GM04504 (cell line): ENCODE measurements at regions not wholly inside any gene's neighbourhood (a gene's known extent, or its start where the extent isn't known, plus 50 kb on each side); places are given as distances from the start of the nearest gene placed in this dataset.

Experiments
- DNase-seq: peaks from one replicate; pipeline ENCODE4 v3.0.0-alpha.2; 2012; ENCODE audit warnings: low read depth

DNA sequence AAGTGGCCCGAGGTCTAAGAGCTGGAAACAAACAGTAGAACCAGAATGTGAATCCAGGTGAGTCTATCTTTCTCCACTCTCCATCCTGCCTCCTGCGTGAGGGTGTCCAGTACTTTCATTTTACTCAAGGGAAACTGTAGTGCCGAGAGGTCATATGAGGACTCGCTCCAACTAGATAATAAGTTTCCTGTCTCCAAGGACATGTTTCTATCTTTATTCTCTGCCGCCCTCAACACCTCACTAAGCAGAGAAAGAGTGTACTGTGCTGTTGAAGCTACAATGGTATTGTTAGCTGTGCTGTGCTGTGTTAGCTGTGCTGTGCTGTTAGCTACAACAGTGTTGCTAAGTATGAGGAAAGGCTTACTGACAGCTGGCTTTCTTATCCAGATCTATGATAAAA is 137.9 kb upstream of the COL8A1 start:
- no peak for DNase-seq

DNA sequence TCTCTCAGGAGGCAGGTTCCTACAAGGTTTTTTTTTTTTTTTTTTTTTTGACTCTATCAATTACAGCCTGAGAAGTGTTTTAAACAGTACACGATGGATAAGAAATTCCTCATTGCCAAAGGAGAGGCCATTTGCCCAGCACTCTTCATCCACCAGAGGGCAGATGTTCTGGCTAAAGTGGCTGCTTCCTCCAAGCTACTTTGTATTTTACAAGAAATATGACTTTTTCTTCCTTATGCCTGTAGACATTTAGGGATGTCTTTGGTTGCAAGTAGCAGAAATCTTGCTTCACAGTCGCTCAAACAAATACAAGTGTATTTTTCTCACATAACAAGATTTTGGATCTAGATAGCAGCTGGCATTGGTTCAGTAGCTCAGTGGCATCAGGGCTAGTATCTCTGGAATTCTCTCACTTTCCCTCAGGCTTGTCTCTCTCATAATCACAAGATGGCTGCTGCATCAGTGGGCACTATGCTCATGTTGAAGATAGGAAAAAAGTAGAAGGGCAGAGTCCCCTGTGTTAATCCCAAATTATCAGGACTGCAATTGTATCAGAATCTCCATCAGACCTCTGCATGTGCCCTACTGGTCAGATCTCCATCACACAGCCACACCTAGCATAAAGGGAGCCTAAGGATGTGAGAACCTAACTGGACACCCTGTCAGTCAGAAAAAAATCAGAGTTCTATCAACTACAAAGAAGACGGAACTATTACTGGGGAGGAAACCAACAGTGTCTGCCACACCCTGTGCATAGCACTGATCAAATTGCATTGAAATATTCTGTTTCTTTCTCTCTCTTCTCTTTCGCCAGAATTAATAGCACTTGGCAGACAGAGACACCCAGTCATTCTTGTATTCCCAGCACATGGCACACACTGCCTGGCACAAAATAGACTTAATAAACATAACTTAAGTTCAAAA is 138.9 kb upstream of the COL8A1 start:
- no peak for DNase-seq

DNA sequence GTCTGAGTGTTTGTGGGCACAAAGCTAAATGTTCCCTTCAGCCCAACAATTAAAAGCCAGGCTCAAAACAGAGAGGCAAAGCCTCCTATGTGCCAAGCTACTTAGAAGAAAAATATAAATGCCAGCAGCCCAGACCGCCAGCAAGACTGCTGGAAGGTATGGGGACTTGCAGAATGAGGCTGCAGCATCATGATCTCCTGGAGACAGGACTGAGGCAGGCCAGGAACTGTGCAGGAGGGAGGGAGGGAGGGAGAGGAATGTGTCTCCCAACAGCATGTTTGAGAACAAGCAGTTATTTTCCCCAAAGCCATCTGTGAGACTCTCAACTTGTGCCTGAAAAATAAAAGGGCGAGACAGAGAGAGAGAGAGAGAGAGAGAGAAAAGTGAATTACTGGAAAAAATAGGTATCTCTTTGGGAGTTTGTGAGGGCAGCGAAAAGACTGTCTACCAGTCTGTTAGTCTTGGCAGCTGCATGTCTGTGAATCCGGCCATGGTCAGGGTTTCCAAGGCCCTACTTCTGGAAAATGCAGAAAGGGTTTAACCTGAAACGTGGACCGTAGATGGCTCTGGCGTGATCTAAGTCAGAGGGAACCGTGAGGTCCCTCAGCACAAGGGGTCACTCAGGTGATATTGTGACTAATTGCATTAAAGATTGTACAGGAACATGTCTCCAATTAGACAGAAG is 139.7 kb upstream of the COL8A1 start:
- no peak for DNase-seq

DNA sequence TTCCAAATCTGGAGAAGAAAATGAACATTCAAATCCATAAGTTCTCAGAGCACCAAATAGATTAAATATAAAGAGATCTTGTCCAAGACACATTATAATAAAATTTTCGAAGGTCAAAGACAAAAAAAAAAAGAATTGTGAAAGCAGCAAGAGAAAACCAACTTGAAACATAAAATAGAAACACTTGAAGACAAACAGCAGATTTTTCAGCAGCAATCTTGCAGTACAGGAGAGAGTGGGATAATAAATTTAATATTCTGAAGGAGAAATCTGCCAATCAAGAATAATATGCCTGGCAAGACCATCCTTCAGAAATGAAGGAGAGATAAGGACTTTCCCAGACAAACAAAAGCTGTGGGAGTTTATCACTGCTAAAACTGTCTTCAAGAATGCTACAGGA is 150.5 kb upstream of the COL8A1 start:
- DNase-seq = no peak

DNA sequence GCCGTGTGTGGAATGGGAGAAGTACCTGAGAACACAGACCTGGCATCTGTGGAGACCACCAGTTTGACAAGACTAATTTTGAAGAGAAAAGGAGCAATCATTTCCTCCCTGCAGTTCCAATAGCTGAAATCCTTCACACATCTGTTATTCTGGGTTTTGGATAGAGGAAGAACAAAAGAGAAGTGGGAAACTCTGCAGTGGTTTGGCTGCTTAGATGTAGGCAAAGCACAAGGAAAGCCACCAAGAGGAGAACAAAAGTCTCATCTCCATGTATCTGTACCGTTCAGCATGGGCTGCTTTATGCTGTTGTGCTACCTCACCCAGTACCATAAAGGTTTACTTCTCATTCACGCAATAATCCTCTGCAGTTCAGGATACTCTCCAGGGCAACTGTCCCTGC is 153.1 kb upstream of the COL8A1 start:
- no peak for DNase-seq

DNA sequence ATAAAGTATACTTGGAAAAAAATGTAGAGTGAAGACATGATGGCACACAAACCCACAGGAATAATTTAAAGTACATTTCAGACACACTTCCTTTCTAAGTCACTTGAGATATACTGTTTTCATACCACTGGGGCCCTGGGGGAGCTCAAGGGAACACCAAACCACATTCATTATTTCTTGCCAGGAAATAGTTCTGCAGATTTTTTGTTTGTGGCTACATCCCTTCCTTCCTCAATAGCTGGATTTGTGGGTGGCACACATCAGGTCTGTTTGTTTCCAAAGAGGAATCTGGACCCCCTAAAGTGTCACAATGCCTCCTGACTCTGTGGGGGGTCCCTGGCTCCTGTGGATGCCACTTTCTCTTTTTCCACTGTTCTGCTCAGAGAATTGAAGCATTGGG is 153.5 kb upstream of the COL8A1 start:
- no peak for DNase-seq

DNA sequence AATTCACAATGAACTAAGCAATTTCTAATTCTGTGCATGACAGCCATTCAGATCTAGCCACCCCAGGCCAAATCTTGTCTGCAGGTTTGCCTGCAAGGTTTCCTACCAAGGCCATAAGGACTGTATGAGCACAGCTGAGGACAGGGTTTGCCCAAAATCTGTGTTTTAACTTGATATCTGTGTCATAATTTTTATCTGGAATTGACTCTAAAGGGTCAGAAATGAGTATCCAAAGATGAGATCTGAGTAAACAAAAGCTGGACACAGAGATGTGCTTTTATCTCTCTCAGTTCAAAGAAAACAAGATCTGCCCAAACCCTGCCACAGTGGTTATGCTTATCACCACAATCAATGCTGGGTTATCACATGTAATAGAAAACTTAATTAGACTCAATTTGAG is 154.6 kb upstream of the COL8A1 start:
- DNase-seq = no peak

DNA sequence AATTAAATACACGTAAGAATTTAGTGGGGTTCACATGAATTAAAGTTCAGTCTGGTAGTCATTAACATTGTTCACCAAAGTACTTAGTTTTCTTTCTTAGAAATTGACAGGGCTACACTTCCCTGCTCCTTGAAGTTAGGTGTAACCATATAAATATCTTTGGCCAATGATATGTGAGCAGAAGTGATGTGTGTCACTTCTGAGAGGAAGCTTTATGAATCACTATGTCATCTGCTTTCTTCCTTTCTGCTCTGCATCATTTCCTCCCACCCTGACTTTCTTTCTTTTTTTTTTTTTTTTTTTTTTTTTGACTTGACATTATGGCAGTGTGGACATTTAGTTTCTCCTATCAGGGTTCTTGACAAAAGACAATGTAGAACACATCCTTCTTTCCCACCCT is 156.2 kb upstream of the COL8A1 start:
- no peak for DNase-seq

DNA sequence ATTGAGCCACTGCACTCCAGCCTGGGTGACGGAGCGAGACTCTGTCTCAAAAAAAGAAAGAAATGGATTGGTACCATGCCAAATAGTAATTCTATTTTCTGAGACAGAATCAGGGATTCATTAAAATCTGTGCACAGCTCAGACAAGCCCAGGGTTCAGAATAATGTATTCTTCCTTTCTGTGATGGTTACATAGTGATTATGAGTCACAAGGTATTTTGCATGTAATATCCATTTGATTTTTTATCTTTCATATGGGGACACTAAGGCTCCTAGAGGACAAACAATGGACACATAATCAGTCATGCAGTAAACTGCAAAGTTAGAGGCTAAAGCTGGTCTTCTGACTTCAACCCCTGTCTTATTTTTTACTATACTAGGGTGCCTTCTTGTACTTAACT is 156.8 kb upstream of the COL8A1 start:
- DNase-seq = no peak

DNA sequence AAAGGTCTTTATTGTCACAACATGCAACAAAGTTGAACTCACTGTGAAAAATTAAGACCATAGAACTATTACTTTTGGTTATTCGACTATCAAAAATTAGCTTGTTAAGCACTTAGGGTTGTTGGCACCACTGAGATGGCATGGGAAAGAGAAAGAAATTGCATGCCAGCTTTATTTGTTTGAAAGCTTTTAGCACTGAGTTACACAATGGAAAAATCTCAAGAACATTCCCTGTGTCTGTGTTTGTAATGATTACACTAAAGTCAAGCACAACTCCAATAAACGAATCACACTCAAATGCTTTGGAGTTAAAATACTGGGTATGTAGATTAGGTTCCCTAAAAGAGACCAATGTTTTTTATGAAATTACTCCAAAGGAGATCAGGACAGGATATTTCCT is 158.6 kb upstream of the COL8A1 start:
- DNase-seq = no peak

DNA sequence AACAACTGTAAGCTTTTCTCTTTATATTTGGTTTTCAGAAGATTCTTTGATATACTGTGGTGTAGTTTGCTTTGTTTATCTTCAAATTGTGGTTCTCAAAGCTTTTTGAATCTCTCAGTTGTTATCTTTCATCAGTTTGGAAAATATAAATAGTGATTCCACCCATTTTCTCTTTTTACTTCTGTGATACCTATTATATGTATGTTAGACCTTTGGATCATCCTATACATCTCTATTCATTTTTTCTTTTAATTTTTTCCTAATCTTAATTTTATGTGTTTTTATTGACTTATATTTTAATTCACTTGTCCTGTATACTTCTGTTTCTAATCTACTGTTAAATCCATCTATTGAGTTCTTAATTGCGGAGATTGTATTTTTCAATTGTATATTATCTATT is 160.7 kb upstream of the COL8A1 start:
- DNase-seq = no peak

DNA sequence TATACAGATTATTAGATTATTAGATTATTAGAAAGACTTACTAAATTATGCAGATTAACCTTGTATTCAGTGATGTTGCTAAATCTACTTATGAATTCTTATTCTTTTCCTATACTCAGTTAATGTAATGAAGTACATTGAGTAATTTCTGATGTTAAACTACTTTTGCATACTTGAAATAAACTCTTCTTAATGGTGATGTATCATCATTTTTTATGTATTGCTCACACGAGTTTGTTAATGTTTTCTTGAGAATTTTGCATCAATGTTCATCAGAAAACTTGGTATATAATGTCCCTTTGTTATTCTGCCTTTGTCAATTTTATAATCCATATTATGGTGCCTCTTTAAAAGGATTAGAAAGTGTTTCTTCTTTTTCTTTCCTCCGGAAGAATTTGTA is 163.2 kb upstream of the COL8A1 start:
- no peak for DNase-seq

DNA sequence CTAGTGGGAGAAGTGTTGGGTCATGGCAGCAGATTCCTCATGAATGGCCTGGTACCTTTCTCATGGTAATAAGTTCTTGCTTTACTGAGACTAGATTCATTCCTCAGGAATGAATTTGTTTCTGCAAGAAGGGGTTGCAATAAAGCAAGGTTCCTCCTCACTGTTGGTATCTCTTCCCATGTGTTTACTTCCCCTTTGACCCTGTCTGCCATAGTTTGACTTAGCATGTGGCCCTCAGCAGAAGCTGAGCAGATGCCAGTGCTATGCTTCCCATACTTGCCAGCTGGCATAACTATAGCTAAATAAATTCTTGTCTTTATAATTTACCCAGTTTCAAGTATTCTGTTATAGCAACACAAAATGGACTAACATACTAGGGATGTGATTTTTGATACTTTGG is 163.6 kb upstream of the COL8A1 start:
- no peak for DNase-seq

DNA sequence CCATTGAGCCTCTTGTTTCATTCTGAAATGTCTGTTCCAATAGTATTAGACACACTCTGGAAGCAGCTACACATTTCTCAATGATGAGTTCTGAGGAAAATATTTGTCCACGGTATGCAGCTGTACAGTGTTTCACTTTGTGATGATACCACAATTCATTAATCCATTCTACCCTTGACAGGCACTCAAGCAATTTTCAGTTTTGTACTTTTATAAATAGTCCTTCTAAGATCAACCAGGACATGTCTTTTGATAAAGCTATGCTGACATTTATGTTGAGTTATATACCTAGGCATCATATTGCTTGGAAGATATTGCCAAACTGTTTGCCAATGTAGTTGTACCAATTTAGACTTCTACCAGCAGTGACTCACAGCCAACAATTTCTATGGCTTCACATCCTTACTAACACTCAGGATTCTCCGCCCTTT is 165.1 kb upstream of the COL8A1 start:
- DNase-seq = peak; percentile 52

DNA sequence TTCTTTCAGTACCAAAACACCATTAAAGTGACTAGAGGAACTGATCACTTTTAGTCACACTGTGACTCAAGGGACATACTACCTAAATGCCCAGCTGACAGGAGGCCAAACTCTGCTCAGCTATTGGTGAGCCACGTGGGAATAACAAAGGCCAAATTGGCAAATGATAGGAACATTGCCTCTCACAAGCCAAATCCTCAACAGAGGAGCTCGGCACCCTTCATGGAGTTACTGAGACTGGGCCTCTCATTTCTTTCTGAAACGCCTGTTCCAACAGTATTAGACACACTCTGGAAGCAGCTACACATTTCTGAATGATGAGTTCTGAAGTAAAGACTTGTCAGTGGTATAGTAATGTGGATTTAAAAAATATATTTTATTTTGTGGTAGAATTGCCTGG is 166.0 kb upstream of the COL8A1 start:
- DNase-seq = no peak

DNA sequence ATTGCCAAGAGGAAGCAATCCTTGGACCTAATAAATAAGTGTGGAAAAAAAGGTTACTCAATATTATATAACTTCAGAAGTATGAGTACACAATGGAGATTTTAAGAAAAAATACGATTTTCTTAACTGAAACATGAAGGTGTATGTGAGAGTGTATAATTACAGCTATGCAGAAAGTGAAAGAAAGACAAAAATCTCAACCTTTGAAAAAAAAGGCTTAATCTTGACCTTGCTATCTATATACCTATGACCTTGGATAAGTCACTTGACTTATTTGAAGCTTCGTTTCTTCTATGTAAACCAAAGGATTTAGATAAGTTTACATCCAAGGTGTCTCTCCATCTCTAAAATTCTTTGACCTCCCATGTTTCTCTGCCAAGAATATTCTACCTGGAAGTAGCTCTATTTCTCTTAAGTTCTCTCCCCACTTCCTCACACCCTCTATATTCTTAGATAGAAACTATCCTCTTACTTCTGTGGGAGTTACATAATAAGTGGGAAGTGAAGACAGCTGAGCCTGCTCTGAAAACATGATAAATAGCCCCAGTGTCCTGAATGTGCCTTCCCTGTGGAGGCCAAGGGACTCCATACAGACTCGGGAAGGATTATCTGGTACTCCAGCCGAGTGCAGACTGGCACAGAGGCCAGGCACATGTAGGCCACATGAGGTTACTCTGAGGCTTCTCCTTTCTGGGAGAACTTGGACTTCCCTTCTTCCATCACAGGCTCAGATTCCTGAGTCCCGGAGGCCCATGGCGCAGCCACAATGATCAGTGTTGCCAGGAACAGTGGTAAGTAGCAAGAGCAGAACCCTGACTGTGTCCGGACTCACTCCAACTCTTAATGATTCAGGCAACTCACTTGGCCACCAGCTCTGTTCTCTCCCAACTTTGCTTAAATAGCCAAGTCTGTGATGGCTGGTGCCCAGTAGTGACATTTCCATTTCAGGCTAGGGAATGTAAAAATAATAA is 166.8 kb upstream of the COL8A1 start:
- DNase-seq = no peak

DNA sequence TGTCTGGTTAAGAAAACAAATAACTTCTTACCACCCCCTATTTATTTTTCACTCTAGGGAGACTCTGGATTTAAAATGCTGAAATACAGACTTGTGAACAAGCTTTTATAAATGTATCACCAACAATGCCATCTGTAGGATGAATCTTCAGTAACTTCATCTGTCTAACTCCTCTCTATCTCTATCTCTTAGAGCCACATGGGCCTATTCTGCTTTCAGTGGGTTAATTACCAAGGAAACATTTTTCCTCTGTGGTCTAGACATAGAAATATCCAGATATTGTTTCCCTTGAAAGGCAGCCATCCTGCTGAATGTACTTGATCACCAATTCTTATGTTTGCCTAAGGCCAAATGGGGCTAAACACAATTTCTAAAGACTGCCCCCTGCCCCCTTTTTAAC is 167.6 kb upstream of the COL8A1 start:
- no peak for DNase-seq

DNA sequence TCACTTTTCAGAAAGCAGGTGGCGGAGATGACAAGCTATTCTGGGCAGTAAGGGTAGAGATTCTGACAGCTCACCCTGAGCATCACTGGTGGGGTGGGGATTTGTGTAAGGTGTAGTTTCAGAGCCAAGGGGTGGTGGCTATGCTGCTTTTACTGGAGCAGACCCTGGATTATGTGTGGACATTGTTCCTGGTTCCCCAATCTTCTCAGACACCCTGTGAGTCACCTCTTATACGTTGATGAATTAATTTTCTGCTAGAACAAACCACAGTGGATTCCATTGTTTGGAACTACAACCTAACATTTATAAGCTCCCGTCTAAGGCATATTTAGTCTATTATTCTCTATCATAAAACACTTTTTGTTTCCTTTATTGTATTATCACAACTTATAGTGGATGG is 169.5 kb upstream of the COL8A1 start:
- no peak for DNase-seq

DNA sequence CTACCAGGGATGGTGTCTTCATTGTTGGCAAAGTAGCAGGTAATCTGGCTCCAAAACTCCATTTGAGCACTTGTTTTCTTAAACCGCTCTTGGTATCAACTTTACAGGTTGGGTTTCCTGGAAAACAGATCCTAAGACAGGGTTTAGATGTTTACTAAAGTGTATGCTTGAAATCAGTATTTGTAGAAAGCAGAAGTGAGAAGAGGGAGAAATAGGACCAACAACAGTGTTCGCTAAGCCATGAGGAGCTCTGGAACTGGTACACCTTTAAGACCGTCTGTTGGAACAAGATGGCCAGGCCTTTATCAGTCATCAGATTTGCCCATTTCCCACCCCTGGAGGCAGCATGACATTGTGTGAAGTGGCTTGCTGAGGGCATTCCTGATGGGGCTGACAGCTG is 171.0 kb upstream of the COL8A1 start:
- DNase-seq = no peak

DNA sequence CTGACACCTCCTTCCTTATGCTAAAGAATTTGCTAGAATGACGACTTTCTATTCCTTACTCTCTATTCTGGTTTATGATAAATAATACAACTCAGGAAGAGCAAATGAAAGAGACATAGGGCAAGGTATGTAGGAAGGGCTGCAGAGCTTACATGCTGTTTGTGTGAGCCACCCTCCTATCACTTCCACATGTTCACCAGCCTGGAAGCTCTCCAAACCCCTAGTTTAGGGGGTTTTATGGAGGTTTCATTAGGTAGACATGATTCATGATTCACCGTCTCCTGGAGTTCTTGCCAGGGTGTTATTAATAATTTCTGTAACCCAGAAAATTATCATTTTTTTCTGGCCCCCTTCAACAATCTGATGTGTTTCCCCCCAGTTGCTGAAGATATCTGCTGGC is 172.1 kb upstream of the COL8A1 start:
- no peak for DNase-seq

DNA sequence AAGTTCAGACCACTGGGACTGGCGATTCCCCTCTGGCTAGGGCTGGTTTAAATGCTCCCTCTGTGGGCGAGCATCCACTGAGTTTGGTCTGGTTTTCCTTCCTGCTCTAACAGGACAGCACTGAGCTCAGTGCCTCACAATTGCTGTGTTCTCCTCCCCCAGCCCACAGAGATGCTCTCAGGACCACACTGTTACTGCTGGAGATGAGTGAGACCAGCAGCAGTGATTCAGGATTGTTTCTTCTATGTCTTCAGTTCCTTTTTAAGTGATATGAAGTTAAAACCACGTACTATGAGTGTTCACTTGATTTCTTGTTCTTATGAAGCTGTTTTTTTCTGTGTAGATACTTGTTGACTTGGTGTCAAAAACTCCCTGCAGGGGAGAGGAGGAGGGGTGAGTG is 180.4 kb upstream of the COL8A1 start:
- DNase-seq = no peak

DNA sequence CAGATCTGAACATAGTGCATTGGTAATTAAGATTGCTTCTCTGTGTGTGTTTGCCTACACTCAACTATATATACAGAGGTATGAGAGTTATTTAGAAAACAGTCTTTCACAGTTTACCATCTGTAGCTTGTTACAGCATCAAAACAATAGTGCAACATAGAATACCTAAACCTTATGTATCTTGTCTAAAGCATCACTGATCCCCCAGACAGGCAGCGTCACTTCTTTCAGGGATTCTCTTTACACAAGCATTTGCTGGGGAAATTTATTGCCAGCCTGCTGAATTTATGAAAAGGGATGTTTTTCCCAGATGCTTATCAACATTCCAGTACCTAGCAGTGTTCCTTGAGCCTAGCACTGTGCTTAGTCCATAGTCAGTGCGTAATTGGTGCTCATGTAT is 195.8 kb upstream of the COL8A1 start:
- DNase-seq = no peak

DNA sequence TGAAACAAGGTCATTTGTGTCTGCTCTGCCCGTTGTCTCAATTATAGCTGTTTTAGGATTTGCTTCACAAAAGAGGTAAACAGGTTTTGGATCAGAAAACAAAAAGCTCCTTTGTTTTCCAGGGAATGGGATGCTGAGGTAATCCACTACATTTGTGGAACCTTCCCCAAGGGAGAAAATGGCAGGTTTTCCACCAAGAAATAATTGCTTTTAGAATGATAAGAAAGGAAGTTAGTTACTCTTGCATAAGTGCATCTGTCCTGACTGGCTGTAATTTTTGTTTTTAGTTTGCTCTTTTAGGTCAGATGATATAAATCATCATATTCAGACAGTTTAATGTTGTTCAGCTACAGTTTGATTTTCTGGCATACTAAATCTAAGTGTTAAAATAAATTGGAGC is 198.5 kb upstream of the COL8A1 start:
- peak; percentile 42 for DNase-seq
